ENCODE measurements at regions not wholly inside any gene's neighbourhood (a gene's known extent, or its start where the extent isn't known, plus 50 kb on each side); places are given as distances from the start of the nearest gene placed in this dataset.
A peak's percentile ranks its signal among the peaks of the same experiment; 100 is the strongest.
"Not testable (repeated sequence)": the region's sequence is repeated elsewhere in the genome, so short reads cannot be mapped to it uniquely, and the experiment has no call there.

- DNase-seq = no peak
Measured at GRCh38 chr2:204144492-204144891, 207.9 kb downstream of the ICOS start.

DNA sequence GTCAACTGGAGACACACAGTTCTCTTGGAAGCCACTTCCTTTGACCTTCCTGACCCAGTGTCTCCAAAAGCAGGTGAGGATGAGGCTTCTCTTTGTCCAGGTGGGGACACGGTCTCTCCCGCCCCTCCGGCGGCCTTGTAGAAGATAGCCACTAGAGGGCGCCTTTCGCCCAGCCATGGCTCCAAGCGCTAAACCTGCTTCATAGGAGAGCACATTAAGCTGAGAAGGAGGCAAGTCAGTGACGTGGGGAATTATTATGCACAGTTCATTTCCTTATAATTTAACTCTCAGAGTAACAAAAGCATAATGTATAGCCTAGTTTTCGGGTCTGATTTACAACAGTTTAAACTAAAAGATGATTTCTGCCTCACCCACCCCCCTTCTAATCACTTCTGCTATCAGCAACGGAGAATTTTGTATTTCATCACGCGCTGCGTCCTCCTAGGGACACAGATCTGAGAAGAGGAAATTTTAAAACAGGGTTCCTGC lies 208.7 kb downstream of the ICOS start:
- DNase-seq = peak; percentile 77

- DNase-seq = no peak
Measured at GRCh38 chr2:204145791-204146190, 209.2 kb downstream of the ICOS start.

GRCh38 chr2:204147040-204147439 lies 210.5 kb downstream of the ICOS start:
- DNase-seq = not testable (repeated sequence)

GRCh38 chr2:204150721-204151120 lies 214.2 kb downstream of the ICOS start:
- no peak for DNase-seq

- DNase-seq = no peak
Measured at GRCh38 chr2:204152616-204153015, 216.1 kb downstream of the ICOS start.

GRCh38 chr2:204154863-204155262 lies 218.3 kb downstream of the ICOS start:
- no peak for DNase-seq

GRCh38 chr2:204156456-204156855 lies 219.9 kb downstream of the ICOS start:
- DNase-seq = no peak

DNA sequence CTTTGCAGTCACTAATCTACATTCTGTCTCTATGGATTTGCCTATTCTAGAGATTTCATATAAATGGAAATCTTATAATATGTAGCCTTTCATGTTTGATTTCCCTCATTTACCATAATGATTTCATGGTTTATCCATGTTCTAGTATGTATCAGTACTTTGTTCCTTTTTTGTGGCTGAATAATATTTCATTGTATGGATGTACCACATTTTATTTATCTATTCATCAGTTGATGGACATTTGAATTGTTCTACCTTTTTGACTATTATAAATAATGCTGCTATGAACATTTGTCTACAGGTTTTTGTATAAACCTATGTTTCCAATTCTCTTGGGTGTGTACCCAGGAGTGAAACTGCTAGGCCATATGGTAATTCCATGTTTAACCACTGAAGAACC lies 221.1 kb downstream of the ICOS start:
- DNase-seq = no peak

- DNase-seq = no peak
Measured at GRCh38 chr2:204159526-204159925, 223.0 kb downstream of the ICOS start.

DNA sequence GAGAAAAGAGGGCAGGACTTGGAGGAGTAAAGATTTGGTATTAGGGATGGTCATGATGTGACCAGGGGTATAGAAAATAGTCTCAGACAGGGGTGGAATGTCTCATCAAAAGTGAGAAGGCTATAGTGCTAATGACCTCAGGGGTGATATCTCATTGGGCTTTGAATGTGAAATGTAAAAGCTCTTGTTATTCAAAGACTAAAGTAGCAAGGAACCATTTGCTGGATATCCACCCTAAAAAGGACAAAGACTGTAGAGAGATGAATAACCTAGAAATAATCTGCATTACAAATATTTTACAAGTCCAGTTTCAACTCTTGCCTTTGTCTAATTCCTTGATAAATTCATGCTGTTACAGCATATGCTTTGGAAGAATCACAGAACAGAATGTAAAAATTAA lies 224.4 kb downstream of the ICOS start:
- DNase-seq = no peak

DNA sequence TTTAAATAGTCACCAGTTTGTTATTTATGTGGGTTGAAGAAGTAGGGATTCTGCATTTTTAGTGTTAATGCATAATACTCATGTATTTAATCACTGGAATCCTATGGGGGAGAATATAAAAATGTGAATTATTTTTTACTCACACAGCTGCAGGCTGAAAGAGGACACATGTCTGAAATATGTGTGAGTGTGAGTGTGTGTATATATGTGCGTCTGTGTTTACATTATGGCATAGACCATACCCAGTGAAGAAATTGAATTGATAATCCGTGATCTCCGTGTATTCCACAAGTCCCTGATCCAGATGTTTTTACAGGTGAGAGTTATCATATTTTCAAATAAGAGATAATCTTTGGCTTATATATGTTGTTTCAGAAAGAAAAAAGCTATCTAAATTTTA lies 225.3 kb downstream of the ICOS start:
- no peak for DNase-seq

DNA sequence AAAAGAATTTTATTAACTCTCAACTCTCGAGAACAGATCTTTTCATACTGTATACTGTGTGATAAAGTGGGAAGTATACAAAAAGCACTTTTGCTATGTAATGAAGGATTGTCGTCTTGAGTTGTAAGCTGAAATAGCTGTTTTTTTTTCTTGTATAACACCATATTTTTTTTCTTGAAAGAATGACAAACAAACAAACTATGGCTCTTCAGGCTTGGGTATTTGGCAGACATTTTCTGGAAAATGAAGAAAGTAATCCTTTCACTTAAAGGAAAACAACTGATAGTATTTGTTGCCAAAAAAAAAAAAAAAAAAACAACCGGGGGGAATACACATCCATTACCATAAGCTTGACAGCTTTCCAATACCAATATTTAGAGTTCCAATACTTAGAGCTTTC lies 230.4 kb downstream of the ICOS start:
- DNase-seq = no peak

GRCh38 chr2:204167670-204168069 lies 231.1 kb downstream of the ICOS start:
- not testable (repeated sequence) for DNase-seq

- DNase-seq = no peak
Measured at GRCh38 chr2:204170411-204170810, 233.8 kb downstream of the ICOS start.

DNA sequence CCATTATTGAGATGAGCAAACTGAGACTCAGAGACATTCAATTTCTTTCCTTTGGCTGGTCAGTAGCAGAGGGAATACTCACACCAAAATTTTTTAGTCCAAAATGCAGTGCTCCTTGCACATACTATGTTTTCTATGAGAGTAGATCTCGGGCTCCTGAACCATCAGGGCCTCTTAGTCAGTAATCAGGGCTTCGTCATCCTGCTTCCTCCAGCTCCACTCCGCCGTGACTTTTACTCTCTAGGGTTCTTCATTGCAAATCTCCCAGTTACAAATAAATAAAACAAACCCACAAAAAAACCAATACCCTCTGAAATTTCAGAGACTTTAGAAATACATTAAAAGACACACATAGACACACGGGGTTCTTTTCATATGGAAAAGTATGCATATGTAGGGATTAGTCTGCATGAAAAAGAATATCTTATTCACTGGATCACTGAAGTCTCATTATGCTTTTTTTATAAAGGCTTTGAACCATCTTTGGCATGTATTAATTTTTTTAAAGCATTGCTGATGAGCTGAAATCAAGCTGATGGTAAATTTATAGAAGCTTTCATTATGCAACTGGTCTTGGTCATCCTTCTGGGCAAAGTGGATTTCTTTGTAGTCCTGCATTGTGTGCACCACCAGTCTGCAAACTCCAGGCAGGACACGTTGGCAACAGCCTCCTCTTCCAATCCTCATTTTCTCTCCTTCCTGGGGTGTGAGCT lies 235.0 kb downstream of the ICOS start:
- DNase-seq = no peak

- DNase-seq = no peak
Measured at GRCh38 chr2:204172145-204172600, 235.6 kb downstream of the ICOS start.

DNA sequence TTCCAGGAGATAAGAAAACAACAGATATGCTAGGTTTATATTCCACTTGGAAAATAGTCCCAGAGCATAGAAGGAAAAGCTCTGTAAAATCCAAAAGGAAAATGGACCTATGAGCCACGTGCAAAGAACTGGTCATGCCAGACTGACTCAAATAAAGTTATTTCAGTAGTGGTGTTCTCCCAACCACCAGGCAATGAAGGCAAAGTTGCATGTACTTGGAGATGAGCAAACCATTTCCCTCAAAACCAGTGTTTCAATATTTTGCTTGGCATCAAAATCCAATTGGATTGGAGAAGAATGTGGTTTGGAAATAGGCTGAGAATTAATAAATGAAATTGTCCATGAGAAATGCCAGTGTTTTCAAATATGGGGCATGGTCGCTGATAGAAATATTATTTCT lies 237.5 kb downstream of the ICOS start:
- DNase-seq = no peak

DNA sequence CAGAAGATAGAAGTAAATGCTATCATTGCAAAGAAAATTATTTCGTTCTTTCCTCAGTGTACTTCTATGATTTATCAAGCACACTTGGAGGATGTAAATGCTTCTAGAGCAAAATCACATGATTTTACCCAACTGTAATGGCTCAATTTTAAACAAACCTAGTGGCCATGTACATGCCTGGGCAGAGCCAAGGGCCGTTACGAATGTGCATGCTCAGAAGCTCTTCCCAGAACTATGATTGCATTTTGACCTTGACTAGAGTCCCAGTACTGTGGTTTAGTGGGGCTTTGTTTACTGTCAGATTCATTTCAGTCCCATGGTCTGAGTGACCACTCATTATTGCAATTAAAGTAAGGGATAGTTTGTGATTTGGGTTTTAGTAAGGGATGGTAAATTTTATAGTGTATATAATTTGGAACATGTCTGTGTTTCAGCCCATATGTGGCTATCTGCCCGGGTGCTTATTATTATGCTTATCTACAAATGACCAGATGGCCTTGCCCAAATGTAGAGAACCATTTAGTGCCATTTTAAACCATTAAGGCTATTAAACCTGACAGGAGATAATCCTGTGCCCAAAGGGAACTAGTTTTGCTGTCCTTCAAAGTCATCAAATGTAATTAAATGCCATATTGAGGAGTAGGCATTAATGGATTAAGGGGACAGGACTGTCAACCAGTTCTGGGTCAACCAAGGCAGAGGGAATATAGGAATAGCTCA lies 239.1 kb downstream of the ICOS start:
- DNase-seq = no peak

- DNase-seq = no peak
Measured at GRCh38 chr2:204176306-204176705, 239.7 kb downstream of the ICOS start.

DNA sequence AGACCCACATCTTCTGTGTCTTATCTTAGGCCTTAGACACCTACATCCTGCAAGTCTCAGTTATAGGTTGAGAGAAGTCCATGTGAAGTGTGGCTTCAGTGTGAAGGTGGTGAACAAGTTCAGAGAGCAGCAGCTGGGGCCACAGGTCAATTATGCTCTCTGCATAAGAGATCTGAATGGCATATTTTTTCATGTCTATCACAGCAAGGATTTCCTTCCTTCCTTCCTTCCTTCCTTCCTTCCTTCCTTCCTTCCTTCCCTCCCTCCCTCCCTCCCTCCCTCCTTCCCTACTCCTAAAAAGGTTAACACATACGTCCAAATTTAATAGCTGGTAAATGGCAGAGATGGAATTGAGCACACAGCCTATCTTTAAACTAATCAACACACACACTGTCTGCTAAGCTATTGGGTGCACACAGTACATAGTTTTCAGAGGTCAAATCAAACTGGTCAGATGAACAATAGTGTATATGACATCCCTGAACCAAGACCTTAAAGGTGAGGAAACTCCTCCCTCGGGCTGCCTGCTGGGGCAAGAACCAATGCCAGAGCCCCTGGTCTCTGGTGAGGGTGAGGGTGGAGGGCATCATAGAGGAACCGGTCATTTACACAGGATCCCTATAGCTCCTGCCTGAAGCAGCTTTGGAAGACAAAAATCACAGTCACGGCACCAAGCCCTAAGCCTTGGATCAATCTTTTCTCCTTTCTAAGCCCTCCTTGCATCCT lies 240.9 kb downstream of the ICOS start:
- DNase-seq = no peak

DNA sequence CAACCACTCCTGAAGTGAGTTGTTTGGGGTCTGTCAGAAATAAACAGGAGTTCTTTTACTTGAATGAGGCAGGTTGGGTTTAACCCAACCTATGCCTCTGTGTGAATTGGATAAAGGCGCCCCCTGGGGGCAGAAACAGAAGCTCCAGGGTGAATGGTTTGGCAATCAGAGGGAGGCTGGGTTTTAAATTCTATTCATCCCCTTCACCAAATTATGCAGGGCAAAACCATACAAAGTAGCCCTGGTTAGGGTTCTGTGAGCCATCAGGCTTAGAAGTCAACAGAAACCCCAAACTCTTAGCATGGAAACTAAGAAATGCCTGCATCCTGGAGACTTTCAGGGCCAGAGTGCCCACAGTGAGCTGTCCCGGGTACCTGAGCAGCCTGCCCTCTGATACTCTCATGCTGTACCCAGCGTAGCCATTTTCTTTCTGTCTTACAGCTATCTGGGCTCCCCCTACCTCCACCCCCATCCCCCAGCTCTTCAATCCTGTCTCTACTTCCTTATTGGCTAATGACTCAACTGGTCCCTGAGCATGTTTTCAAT lies 241.5 kb downstream of the ICOS start:
- DNase-seq = no peak

GRCh38 chr2:204180649-204181048 lies 244.1 kb downstream of the ICOS start:
- no peak for DNase-seq

Data from left kidney (tissue), 1 donor.